ENCODE measurements at regions not wholly inside any gene's neighbourhood (a gene's known extent, or its start where the extent isn't known, plus 50 kb on each side); places are given as distances from the start of the nearest gene placed in this dataset.

DNA sequence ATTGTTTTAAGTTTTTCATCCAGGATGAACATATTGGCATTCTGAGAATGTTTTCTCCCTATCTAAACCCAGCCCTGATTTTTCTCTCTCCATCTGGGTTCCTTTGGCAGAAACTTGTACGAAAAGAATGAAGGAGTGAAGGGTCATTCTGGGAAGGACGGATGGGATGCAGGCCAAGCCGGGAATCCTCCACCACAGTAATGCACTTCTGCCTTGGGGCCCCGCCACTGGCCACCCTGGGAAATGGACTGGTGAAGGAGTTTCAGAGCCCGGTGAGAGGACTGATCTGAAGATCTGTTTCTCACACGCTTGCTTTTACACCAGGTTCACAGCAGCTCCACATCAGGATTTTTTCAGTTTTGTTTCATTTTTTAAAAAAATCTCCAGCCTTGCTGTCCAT, 554.8 kb downstream of the BNC2 start:
- no peak overlapping the region for H3K4me3 Mint-ChIP-seq (ENCODE audit: unreplicated experiment)

DNA sequence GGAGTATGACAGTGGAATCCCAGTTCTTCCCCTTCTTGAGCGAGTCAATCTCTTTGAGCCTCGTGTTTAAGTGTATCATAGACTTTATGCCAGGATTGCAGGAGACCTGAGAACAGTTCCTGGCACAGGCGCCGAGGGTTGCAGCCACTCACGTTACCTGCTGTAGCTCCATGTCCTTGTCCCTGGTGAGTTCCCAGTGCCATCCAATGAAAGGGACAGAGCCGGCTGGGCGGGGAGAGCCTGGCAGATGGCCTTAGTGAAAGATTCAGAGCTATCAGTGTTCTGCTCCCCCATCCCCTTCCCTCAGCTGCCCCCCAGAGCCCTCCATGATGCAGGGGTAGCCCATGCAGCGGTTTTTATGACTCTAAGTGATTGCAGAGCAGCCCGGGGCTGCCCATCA, 554.0 kb downstream of the BNC2 start:
- H3K4me1 Mint-ChIP-seq (ENCODE audit: unreplicated experiment), result peaks cover 31% of the 10 kb centered on the region

More for the DNA sequence above, 554.8 kb downstream of the BNC2 start:
- H3K9me3 Mint-ChIP-seq (ENCODE audit: unreplicated experiment), result no peaks in the 10 kb centered on the region
- no peak for DNase-seq (ENCODE audit: extremely low spot score, unreplicated experiment)
- peaks cover 30% of the 10 kb centered on the region for H3K4me1 Mint-ChIP-seq (ENCODE audit: unreplicated experiment)
- TF ChIP-seq, protein P1, sequence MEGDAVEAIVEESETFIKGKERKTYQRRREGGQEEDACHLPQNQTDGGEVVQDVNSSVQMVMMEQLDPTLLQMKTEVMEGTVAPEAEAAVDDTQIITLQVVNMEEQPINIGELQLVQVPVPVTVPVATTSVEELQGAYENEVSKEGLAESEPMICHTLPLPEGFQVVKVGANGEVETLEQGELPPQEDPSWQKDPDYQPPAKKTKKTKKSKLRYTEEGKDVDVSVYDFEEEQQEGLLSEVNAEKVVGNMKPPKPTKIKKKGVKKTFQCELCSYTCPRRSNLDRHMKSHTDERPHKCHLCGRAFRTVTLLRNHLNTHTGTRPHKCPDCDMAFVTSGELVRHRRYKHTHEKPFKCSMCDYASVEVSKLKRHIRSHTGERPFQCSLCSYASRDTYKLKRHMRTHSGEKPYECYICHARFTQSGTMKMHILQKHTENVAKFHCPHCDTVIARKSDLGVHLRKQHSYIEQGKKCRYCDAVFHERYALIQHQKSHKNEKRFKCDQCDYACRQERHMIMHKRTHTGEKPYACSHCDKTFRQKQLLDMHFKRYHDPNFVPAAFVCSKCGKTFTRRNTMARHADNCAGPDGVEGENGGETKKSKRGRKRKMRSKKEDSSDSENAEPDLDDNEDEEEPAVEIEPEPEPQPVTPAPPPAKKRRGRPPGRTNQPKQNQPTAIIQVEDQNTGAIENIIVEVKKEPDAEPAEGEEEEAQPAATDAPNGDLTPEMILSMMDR (IDR thresholded peaks at IDR 0.05), result no peak
- H3K27me3 Mint-ChIP-seq (ENCODE audit: unreplicated experiment), result no peaks in the 10 kb centered on the region
- H3K27ac Mint-ChIP-seq (ENCODE audit: unreplicated experiment), result peak overlapping the region; percentile 34
- H3K36me3 Mint-ChIP-seq (ENCODE audit: unreplicated experiment), result no peaks in the 10 kb centered on the region

DNA sequence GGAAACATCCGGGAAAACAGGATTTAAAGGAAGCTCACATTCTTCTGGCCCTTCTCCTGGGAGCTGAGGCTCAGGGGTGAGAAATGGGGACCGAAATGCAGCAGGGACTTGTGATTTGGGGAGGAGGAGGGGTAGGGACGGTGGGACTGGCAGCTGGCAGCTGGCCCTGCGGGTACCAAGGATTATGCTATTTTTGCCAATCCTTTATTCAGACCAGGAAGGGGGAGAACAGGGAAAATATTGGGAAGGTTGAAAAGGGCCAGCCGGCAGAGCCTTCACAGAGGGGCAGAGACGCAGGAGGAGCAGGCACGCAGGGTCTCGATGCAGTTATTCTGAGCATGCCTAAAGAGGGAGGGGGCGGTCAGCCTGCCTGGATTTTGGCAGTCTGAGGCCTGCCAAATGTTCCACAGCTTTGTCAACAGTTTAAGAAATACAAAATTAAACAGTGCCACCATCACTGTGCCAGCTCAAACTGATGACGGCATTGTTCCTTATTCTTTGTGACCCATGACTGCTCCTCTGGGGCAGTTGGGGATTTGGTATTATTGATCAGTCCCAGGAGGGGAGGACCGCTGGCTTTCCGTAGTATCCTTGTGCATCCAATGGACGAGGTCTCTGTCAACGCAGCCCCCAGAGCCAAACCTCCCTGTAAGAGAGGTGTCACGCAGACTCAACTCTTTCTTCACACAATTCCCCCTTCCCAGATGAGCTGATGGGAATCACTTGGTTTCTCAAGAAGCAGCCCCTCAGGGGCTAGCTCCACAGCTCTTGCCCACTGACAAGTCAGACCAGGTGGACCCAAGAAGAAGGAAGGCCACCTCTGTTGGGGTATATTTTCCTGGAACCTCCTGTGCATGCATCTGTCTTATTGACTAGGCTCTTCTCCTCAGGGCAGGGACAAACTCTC, 553.3 kb downstream of the BNC2 start:
- TF ChIP-seq, protein P1 (IDR thresholded peaks at IDR 0.05), result no peak

More for the DNA sequence above, 554.0 kb downstream of the BNC2 start:
- TF ChIP-seq, protein P1 (IDR thresholded peaks at IDR 0.05), result no peak
- no peak for DNase-seq (ENCODE audit: extremely low spot score, unreplicated experiment)
- Mint-ChIP-seq H3K9me3 (ENCODE audit: unreplicated experiment) (no peaks in the 10 kb centered on the region), H3K27me3 (ENCODE audit: unreplicated experiment) (no peaks in the 10 kb centered on the region), H3K36me3 (ENCODE audit: unreplicated experiment) (no peaks in the 10 kb centered on the region), H3K27ac (ENCODE audit: unreplicated experiment) (no peak overlapping the region), H3K4me3 (ENCODE audit: unreplicated experiment) (no peak overlapping the region)

DNA sequence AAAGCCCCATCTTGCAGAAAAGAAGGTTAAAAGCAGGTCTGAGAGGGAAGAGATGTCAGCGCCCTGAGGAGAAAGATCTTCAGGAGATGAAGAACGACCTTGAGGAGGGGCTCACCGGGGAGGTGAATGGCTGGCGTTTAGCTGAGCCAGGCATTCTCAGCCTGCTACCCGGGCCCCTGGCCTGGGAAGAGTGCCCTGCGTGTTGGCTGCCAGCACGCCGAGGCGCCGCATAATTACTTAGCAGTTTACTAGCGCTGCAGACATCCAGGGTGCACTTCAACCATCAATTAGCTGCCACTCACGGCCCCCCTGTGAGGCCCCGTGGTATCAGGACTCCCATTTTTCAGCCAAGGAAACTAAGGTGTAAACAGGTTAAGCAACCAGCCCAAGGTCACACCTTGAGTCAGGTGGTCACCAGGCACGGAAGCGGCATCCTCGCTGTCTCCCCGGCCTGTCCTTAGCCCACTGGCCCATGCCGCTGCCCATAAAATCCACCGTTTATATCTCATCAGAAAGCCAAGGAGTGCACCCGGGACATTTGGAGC, 551.9 kb downstream of the BNC2 start:
- TF ChIP-seq, protein P1 (IDR thresholded peaks at IDR 0.05), result no peak
- DNase-seq (ENCODE audit: extremely low spot score, unreplicated experiment), result no peak
- H3K4me1 Mint-ChIP-seq (ENCODE audit: unreplicated experiment), result peaks cover 31% of the 10 kb centered on the region

More for the DNA sequence above, 553.3 kb downstream of the BNC2 start:
- Mint-ChIP-seq H3K36me3 (ENCODE audit: unreplicated experiment) (no peaks in the 10 kb centered on the region), H3K27ac (ENCODE audit: unreplicated experiment) (no peak overlapping the region), H3K4me1 (ENCODE audit: unreplicated experiment) (peaks cover 29% of the 10 kb centered on the region), H3K9me3 (ENCODE audit: unreplicated experiment) (no peaks in the 10 kb centered on the region), H3K4me3 (ENCODE audit: unreplicated experiment) (no peak overlapping the region), H3K27me3 (ENCODE audit: unreplicated experiment) (no peaks in the 10 kb centered on the region)
- no peak for DNase-seq (ENCODE audit: extremely low spot score, unreplicated experiment)

DNA sequence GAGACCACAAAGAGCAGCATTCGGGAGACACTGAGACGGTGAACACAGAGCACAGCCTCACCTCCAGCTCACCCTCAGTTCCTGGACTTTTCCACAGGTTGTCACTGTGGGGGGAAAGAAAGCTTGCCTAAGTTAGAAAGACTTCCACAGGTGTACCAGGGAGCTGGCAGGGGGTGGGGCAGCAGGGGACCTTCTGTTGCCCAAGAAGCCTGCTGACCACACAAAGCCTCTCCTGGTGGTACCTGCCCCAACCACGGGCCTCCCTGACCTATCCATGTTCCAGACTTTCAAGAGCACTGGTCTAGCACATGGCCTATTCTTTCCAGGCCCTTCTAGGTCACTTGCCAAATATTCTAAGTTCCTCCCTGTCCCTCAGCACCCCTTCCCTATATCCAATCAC, 550.8 kb downstream of the BNC2 start:
- Mint-ChIP-seq H3K27ac (ENCODE audit: unreplicated experiment) (no peak overlapping the region), H3K4me3 (ENCODE audit: unreplicated experiment) (no peak overlapping the region), H3K36me3 (ENCODE audit: unreplicated experiment) (no peaks in the 10 kb centered on the region), H3K27me3 (ENCODE audit: unreplicated experiment) (no peaks in the 10 kb centered on the region), H3K4me1 (ENCODE audit: unreplicated experiment) (peaks cover 28% of the 10 kb centered on the region), H3K9me3 (ENCODE audit: unreplicated experiment) (no peaks in the 10 kb centered on the region)
- TF ChIP-seq, protein P1 (IDR thresholded peaks at IDR 0.05), result no peak
- DNase-seq (ENCODE audit: extremely low spot score, unreplicated experiment), result no peak

More for the DNA sequence above, 551.9 kb downstream of the BNC2 start:
- Mint-ChIP-seq H3K36me3 (ENCODE audit: unreplicated experiment) (no peaks in the 10 kb centered on the region), H3K27ac (ENCODE audit: unreplicated experiment) (no peak overlapping the region), H3K9me3 (ENCODE audit: unreplicated experiment) (no peaks in the 10 kb centered on the region), H3K27me3 (ENCODE audit: unreplicated experiment) (no peaks in the 10 kb centered on the region), H3K4me3 (ENCODE audit: unreplicated experiment) (no peak overlapping the region)

Data from osteocyte (in vitro differentiated cells).